T-helper 9 cell (primary cell): ENCODE measurements at regions not wholly inside any gene's neighbourhood (a gene's known extent, or its start where the extent isn't known, plus 50 kb on each side); places are given as distances from the start of the nearest gene placed in this dataset.

ENCODE experiments used
- DNase-seq: peaks from one replicate; pipeline ENCODE4 v3.0.0-alpha.2; 2020

- DNase-seq, result no peak
These were observed 407.2 kb upstream of the NETO1 start for GRCh38 chr18:73274812-73275621.

GRCh38 chr18:73270920-73271634 lies 403.3 kb upstream of the NETO1 start:
- DNase-seq, result no peak

- no peak for DNase-seq
These were observed 396.8 kb upstream of the NETO1 start for GRCh38 chr18:73264562-73264921.

GRCh38 chr18:73261923-73262322 lies 394.1 kb upstream of the NETO1 start:
- no peak for DNase-seq

- DNase-seq, result no peak
These were observed 393.5 kb upstream of the NETO1 start for GRCh38 chr18:73261243-73261642.

GRCh38 chr18:73258375-73259087 lies 390.7 kb upstream of the NETO1 start:
- DNase-seq, result no peak

GRCh38 chr18:73254564-73254963 lies 386.8 kb upstream of the NETO1 start:
- no peak for DNase-seq

GRCh38 chr18:73249030-73249429 lies 381.2 kb upstream of the NETO1 start:
- no peak for DNase-seq

- DNase-seq, result no peak
These were observed 379.0 kb upstream of the NETO1 start for GRCh38 chr18:73246763-73247162.

GRCh38 chr18:73245345-73245744 lies 377.6 kb upstream of the NETO1 start:
- DNase-seq, result no peak

- DNase-seq, result no peak
These were observed 376.6 kb upstream of the NETO1 start for GRCh38 chr18:73244401-73244800.

GRCh38 chr18:73240899-73241298 lies 373.1 kb upstream of the NETO1 start:
- no peak for DNase-seq

- DNase-seq, result no peak
These were observed 368.1 kb upstream of the NETO1 start for GRCh38 chr18:73235921-73236320.

GRCh38 chr18:73235491-73235890 lies 367.7 kb upstream of the NETO1 start:
- no peak for DNase-seq

- DNase-seq, result no peak
These were observed 365.1 kb upstream of the NETO1 start for GRCh38 chr18:73232933-73233332.

- no peak for DNase-seq
These were observed 352.9 kb upstream of the NETO1 start for GRCh38 chr18:73220663-73221062.

- no peak for DNase-seq
These were observed 350.5 kb upstream of the NETO1 start for GRCh38 chr18:73218293-73218692.

- DNase-seq, result no peak
These were observed 347.2 kb upstream of the NETO1 start for GRCh38 chr18:73214970-73215369.

- DNase-seq, result no peak
These were observed 344.7 kb upstream of the NETO1 start for GRCh38 chr18:73212442-73212841.

- no peak for DNase-seq
These were observed 334.2 kb upstream of the NETO1 start for GRCh38 chr18:73201940-73202339.

- no peak for DNase-seq
These were observed 331.4 kb upstream of the NETO1 start for GRCh38 chr18:73199151-73199550.

- no peak for DNase-seq
These were observed 321.9 kb upstream of the NETO1 start for GRCh38 chr18:73189718-73190117.

- no peak for DNase-seq
These were observed 300.4 kb upstream of the NETO1 start for GRCh38 chr18:73168236-73168635.

- no peak for DNase-seq
These were observed 296.6 kb upstream of the NETO1 start for GRCh38 chr18:73164430-73164829.
